GM23338 (cell line): ENCODE measurements at regions not wholly inside any gene's neighbourhood (a gene's known extent, or its start where the extent isn't known, plus 50 kb on each side); places are given as distances from the start of the nearest gene placed in this dataset.
"Not testable (repeated sequence)": the region's sequence is repeated elsewhere in the genome, so short reads cannot be mapped to it uniquely, and the experiment has no call there.

Experiments used
- CTCF ChIP-seq, 2 experiments: fragments of 200-600 bp in 1 of 2; sonication (generic) in 1 of 2; conservative IDR thresholded peaks; 2 replicates each; pipeline versions ENCODE4 v1.5.1 to v1.6.1; 2016 to 2017; ENCODE audit warnings: antibody characterized with exemption in 2 of 2, low read depth in 2 of 2, mild to moderate bottlenecking in 2 of 2, moderate library complexity in 1 of 2
- ETS1 ChIP-seq: IDR thresholded peaks from 2 replicates; pipeline ENCODE4 v1.6.1; 2016; ENCODE audit warnings: antibody characterized with exemption
- EZH2 ChIP-seq: fragments of 200-600 bp; sonication (generic); IDR thresholded peaks from one replicate; pipeline ENCODE4 v1.8.0; 2017; ENCODE audit warnings: antibody characterized with exemption, mild to moderate bottlenecking, low read depth; ENCODE audit not compliant: unreplicated experiment
- EZH2phosphoT487 ChIP-seq: fragments of 200-600 bp; sonication (generic); IDR thresholded peaks from one replicate; pipeline ENCODE4 v1.8.1; 2018; ENCODE audit warnings: antibody characterized with exemption; ENCODE audit not compliant: unreplicated experiment
- JUNB ChIP-seq: IDR thresholded peaks from one replicate; pipeline ENCODE4 v1.6.1; 2016; ENCODE audit warnings: antibody characterized with exemption; ENCODE audit not compliant: unreplicated experiment
- NANOG ChIP-seq: IDR thresholded peaks from 2 replicates; pipeline ENCODE4 v1.6.1; 2016; ENCODE audit warnings: antibody characterized with exemption, borderline replicate concordance
- POLR2AphosphoS5 ChIP-seq: IDR thresholded peaks from 2 replicates; pipeline ENCODE4 v1.6.1; 2016; ENCODE audit warnings: antibody characterized with exemption, low read depth
- REST ChIP-seq: IDR thresholded peaks from one replicate; pipeline ENCODE4 v1.6.1; 2018; ENCODE audit warnings: antibody characterized with exemption; ENCODE audit not compliant: unreplicated experiment
- STAT1 ChIP-seq: IDR thresholded peaks from one replicate; pipeline ENCODE4 v1.6.1; 2016; ENCODE audit warnings: antibody characterized with exemption; ENCODE audit not compliant: unreplicated experiment

GRCh38 chr9:102227416-102227815 lies 489.0 kb upstream of the GRIN3A start:
- TF ChIP-seq POLR2AphosphoS5; CTCF (conservative IDR thresholded peaks at IDR 0.05; ENCODE audit: low read depth in 2 of 2); EZH2phosphoT487; ETS1; EZH2; REST; JUNB; NANOG; STAT1: not testable (repeated sequence)
